Neural cell (in vitro differentiated cells): ENCODE measurements at regions not wholly inside any gene's neighbourhood (a gene's known extent, or its start where the extent isn't known, plus 50 kb on each side); places are given as distances from the start of the nearest gene placed in this dataset.

Source experiments
- H2AFZ ChIP-seq: fragments of 200-600, 300-800 bp; sonication (generic), shearing (Covaris generic); 2 replicates; pipeline ENCODE4 v1.6.0; 2014; ENCODE audit warnings: low read depth, mild to moderate bottlenecking, antibody characterized with exemption, low read length, moderate library complexity
- H3F3A ChIP-seq: fragments of 200-600 bp; shearing (Covaris generic); 2 replicates; pipeline ENCODE4 v1.6.1; 2016; ENCODE audit warnings: mild to moderate bottlenecking, moderate library complexity, mixed read lengths, antibody characterized with exemption, low read length; ENCODE audit not compliant: insufficient read depth, poor library complexity, severe bottlenecking
- H3K27ac ChIP-seq: fragments of 200-600, 300-800 bp; sonication (generic), shearing (Covaris generic); 2 replicates; pipeline ENCODE4 v1.5.1; 2014; ENCODE audit warnings: mild to moderate bottlenecking, low read length, moderate library complexity
- H3K27me3 ChIP-seq: fragments of 300-800, 200-600 bp; sonication (generic), shearing (Covaris generic); 2 replicates; pipeline ENCODE4 v1.6.0; 2014; ENCODE audit warnings: mild to moderate bottlenecking, low read depth, low read length, moderate library complexity; ENCODE audit not compliant: insufficient read depth
- H3K36me3 ChIP-seq: fragments of 300-800, 200-600 bp; sonication (generic), shearing (Covaris generic); 2 replicates; pipeline ENCODE4 v1.5.1; 2014; ENCODE audit warnings: mild to moderate bottlenecking, antibody characterized with exemption, low read length, moderate library complexity; ENCODE audit not compliant: insufficient read depth
- H3K4me2 ChIP-seq: fragments of 300-800, 200-600 bp; sonication (generic), shearing (Covaris generic); 2 replicates; pipeline ENCODE4 v1.6.0; 2014; ENCODE audit warnings: mild to moderate bottlenecking, low read length
- H3K4me3 ChIP-seq: fragments of 300-800, 200-600 bp; sonication (generic), shearing (Covaris generic); 2 replicates; pipeline ENCODE4 v1.5.1; 2014; ENCODE audit warnings: mild to moderate bottlenecking, low read length, moderate library complexity
- H3K79me2 ChIP-seq: fragments of 200-600 bp; shearing (Covaris generic); replicated peaks from 2 replicates; pipeline ENCODE4 v1.6.0; 2014; ENCODE audit warnings: mild to moderate bottlenecking, low read length, moderate library complexity; ENCODE audit not compliant: insufficient read depth
- H3K9ac ChIP-seq: fragments of 300-800, 200-600 bp; sonication (generic), shearing (Covaris generic); 2 replicates; pipeline ENCODE4 v1.6.1; 2016; ENCODE audit warnings: mild to moderate bottlenecking, low read length, mixed read lengths
- H3K9me2 ChIP-seq: fragments of 200-600 bp; shearing (Covaris generic); 2 replicates; pipeline ENCODE4 v1.6.1; 2016; ENCODE audit warnings: mild to moderate bottlenecking, low read length, mixed read lengths; ENCODE audit not compliant: insufficient read depth
- H3K9me3 ChIP-seq: fragments of 200-600, 300-800 bp; sonication (generic), shearing (Covaris generic); 2 replicates; pipeline ENCODE4 v1.6.1; 2016; ENCODE audit warnings: mild to moderate bottlenecking, mixed run types, low read length, moderate library complexity, mixed read lengths
- H4K20me1 ChIP-seq: fragments of 200-600 bp; shearing (Covaris generic); 2 replicates; pipeline ENCODE4 v1.6.1; 2016; ENCODE audit warnings: mild to moderate bottlenecking, mixed run types; ENCODE audit not compliant: insufficient read depth
- CTCF ChIP-seq: fragments of 450-650 bp; IDR thresholded peaks from 2 replicates; pipeline ENCODE4 v1.5.1; 2014; ENCODE audit warnings: antibody characterized with exemption, mild to moderate bottlenecking, moderate library complexity; ENCODE audit not compliant: poor library complexity, severe bottlenecking
- EP300 ChIP-seq: fragments of 450-650 bp; conservative IDR thresholded peaks from 2 replicates; pipeline ENCODE4 v1.6.1; 2014; ENCODE audit warnings: antibody characterized with exemption, mild to moderate bottlenecking, moderate library complexity; ENCODE audit not compliant: poor library complexity, severe bottlenecking
- EZH2 ChIP-seq: fragments of 200-600, 300-800 bp; shearing (Covaris generic), sonication (generic); IDR thresholded peaks from 2 replicates; pipeline ENCODE4 v1.6.1; 2014; ENCODE audit warnings: antibody characterized with exemption, low read length, borderline replicate concordance, mild to moderate bottlenecking; ENCODE audit not compliant: insufficient read depth, poor library complexity, severe bottlenecking
- MXI1 ChIP-seq: fragments of 450-650 bp; conservative IDR thresholded peaks from 2 replicates; pipeline ENCODE4 v1.6.1; 2014; ENCODE audit warnings: antibody characterized with exemption, mild to moderate bottlenecking; ENCODE audit not compliant: poor library complexity, severe bottlenecking
- POLR2AphosphoS5 ChIP-seq: IDR thresholded peaks from 2 replicates; pipeline ENCODE4 v1.6.1; 2012
- RAD21 ChIP-seq: fragments of 450-650 bp; conservative IDR thresholded peaks from 2 replicates; pipeline ENCODE4 v1.6.1; 2014; ENCODE audit warnings: antibody characterized with exemption, mild to moderate bottlenecking, moderate library complexity
- SMC3 ChIP-seq: fragments of 450-650 bp; conservative IDR thresholded peaks from 2 replicates; pipeline ENCODE4 v1.6.1; 2014; ENCODE audit warnings: antibody characterized with exemption, mild to moderate bottlenecking, moderate library complexity; ENCODE audit not compliant: poor library complexity
- TAF1 ChIP-seq: IDR thresholded peaks from 2 replicates; pipeline ENCODE4 v1.6.1; 2012; ENCODE audit warnings: low read depth
- TF ChIP-seq, protein P1 (sequence below): IDR thresholded peaks from 2 replicates; pipeline ENCODE4 v1.6.1; 2012; ENCODE audit warnings: borderline replicate concordance

DNA sequence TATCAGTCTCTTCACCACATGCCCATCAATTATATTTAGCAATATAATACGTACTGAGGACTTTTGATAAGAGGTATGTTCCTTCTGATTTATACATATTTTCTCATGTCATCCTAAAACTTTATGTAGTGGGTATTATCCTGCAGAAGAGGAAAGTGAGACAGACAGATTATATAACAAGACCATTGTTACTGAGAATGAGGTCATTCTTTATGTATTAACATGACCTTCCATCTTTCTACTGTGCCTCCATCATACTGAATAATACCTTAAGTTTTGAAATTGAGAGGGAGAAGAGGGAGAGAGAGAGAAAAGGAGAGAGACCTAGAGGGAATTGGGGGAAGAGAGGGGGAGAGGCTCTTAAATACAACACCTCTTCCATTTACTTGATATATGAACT is 90.9 kb upstream of the CARMIL1 start (continued):
- TF ChIP-seq POLR2AphosphoS5 (no peak), RAD21 (no peak), MXI1 (no peak)

- Histone ChIP-seq H3K9ac (no peak overlapping the region), H3F3A (no peaks in the 10 kb centered on the region), H3K27ac (no peak overlapping the region), H4K20me1 (no peaks in the 10 kb centered on the region), H3K9me2 (no peaks in the 10 kb centered on the region), H3K27me3 (no peaks in the 10 kb centered on the region), H3K79me2 (no peaks in the 10 kb centered on the region), H2AFZ (no peak overlapping the region), H3K9me3 (no peaks in the 10 kb centered on the region), H3K36me3 (no peaks in the 10 kb centered on the region), H3K4me3 (no peak overlapping the region), H3K4me2 (no peak overlapping the region)
- TF ChIP-seq TAF1 (no peak), POLR2AphosphoS5 (no peak), CTCF (no peak), EP300 (no peak), EZH2 (no peak), SMC3 (no peak), RAD21 (no peak), MXI1 (no peak)
- TF ChIP-seq, protein P1, sequence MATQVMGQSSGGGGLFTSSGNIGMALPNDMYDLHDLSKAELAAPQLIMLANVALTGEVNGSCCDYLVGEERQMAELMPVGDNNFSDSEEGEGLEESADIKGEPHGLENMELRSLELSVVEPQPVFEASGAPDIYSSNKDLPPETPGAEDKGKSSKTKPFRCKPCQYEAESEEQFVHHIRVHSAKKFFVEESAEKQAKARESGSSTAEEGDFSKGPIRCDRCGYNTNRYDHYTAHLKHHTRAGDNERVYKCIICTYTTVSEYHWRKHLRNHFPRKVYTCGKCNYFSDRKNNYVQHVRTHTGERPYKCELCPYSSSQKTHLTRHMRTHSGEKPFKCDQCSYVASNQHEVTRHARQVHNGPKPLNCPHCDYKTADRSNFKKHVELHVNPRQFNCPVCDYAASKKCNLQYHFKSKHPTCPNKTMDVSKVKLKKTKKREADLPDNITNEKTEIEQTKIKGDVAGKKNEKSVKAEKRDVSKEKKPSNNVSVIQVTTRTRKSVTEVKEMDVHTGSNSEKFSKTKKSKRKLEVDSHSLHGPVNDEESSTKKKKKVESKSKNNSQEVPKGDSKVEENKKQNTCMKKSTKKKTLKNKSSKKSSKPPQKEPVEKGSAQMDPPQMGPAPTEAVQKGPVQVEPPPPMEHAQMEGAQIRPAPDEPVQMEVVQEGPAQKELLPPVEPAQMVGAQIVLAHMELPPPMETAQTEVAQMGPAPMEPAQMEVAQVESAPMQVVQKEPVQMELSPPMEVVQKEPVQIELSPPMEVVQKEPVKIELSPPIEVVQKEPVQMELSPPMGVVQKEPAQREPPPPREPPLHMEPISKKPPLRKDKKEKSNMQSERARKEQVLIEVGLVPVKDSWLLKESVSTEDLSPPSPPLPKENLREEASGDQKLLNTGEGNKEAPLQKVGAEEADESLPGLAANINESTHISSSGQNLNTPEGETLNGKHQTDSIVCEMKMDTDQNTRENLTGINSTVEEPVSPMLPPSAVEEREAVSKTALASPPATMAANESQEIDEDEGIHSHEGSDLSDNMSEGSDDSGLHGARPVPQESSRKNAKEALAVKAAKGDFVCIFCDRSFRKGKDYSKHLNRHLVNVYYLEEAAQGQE, result no peak
Measured at GRCh38 chr6:25192590-25193459, 86.3 kb upstream of the CARMIL1 start.

- Histone ChIP-seq H3K9me2 (no peaks in the 10 kb centered on the region), H3K79me2 (no peaks in the 10 kb centered on the region), H3K4me3 (no peak overlapping the region), H3K27ac (no peak overlapping the region), H3K36me3 (no peaks in the 10 kb centered on the region), H4K20me1 (no peaks in the 10 kb centered on the region), H3K9ac (no peak overlapping the region), H3K9me3 (no peaks in the 10 kb centered on the region), H2AFZ (no peak overlapping the region), H3F3A (no peaks in the 10 kb centered on the region), H3K4me2 (no peak overlapping the region), H3K27me3 (no peaks in the 10 kb centered on the region)
- TF ChIP-seq, protein P1, result no peak
- TF ChIP-seq SMC3 (no peak), POLR2AphosphoS5 (no peak), EP300 (no peak), CTCF (no peak), RAD21 (no peak), TAF1 (no peak), MXI1 (no peak), EZH2 (no peak)
Measured at GRCh38 chr6:25193460-25194171, 85.6 kb upstream of the CARMIL1 start.
